GM19238 (cell line): ENCODE measurements at regions not wholly inside any gene's neighbourhood (a gene's known extent, or its start where the extent isn't known, plus 50 kb on each side); places are given as distances from the start of the nearest gene placed in this dataset.
"Not testable (repeated sequence)": the region's sequence is repeated elsewhere in the genome, so short reads cannot be mapped to it uniquely, and the experiment has no call there.

ENCODE experiments used
- DNase-seq: peaks from one replicate; pipeline ENCODE4 v3.0.0; 2011; ENCODE audit warnings: low spot score; ENCODE audit not compliant: insufficient read length

DNA sequence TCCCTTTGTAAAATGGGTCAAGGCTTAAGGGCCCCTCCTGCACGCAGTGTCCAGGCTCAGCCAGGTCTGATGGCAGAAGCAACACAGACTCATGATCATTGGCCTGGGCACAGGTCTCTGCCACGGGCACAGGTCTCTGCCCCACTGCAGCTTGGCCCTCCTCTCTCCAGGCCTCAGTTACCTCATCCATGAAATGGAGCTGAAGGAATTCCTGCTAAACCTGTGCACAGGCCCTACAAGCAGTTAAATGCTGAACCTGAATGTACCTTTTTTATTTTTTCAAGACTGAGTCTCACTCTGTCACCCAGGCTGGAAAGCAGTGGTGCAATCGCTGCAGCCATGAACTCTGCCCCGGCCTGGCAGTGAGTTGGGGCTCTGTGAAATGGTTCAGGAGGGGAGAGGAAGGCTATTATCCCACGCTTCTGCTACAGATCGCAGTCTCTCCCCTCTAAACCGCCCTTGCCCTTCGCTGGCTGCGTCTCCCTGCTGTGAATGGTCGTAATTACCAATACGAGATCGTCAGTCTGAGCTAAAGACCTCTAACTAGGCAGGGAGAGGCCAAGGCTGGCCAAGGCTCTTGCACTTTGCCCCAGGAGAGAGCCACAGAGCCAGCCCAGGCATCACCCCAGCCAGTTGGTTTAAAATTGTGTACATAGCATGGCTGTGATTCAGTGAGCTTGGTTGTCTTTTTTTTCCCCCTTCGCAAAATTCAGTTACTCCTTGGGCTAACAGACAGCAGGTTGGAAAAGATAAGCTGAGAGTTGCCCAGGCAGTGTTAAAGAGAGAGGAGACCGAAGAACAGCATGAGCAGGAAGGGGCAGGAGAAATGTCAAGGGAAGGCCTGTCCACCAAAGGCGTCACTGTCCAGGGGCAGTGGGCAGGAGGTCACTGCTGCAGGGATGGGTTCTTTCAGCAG lies 93.0 kb upstream of the KCTD7 start:
- no peak for DNase-seq

DNA sequence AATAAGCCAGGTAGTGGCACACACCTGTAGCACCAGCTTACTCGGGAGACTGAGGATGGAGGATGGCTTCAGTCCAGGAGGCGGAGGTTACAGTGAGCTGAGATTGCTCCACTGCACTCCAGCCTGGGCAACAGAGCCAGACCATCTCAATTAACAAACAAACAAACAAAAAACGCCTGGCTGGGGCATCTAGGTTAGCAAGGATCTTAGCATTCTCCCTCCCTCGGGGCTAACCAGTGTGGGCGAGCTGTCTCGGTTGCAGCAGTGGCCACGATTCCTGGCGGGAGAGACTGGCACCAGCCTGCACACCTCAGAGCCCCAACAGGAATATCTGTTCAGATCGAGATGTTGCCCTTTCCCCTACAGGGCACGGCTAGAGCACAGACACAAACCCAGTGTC lies 91.3 kb upstream of the KCTD7 start:
- DNase-seq, result no peak

- DNase-seq, result no peak
Observed at GRCh38 chr7:66537876-66538275, 90.8 kb upstream of the KCTD7 start.

DNA sequence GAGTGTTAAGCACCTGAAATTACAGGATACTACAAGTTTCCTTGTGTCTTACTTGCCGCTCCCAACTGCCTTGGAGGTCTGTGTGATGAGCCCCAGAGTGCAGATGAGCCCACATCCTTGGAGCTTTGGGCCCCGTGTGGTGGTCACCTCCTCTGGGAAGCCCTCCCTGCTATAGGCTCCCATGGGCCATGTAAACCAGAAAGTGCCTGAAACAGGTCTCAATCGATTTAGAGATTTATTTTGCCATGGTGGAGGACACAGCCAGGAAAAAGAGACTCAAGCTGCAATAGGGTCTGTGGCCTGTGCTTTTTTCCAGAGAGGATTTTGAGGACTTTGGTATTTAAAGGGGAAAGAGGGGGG lies 89.4 kb upstream of the KCTD7 start:
- DNase-seq, result no peak

GRCh38 chr7:66539902-66540375 lies 88.7 kb upstream of the KCTD7 start:
- DNase-seq, result no peak

GRCh38 chr7:66542049-66542448 lies 86.6 kb upstream of the KCTD7 start:
- no peak for DNase-seq

- no peak for DNase-seq
Observed at GRCh38 chr7:66542528-66543269, 86.0 kb upstream of the KCTD7 start.

GRCh38 chr7:66549466-66549865 lies 79.2 kb upstream of the KCTD7 start:
- no peak for DNase-seq

- no peak for DNase-seq
Observed at GRCh38 chr7:66553001-66553400, 75.7 kb upstream of the KCTD7 start.

GRCh38 chr7:66553675-66554074 lies 75.0 kb upstream of the KCTD7 start:
- not testable (repeated sequence) for DNase-seq

- not testable (repeated sequence) for DNase-seq
Observed at GRCh38 chr7:66554291-66554690, 74.4 kb upstream of the KCTD7 start.

- not testable (repeated sequence) for DNase-seq
Observed at GRCh38 chr7:66554842-66555430, 73.7 kb upstream of the KCTD7 start.

DNA sequence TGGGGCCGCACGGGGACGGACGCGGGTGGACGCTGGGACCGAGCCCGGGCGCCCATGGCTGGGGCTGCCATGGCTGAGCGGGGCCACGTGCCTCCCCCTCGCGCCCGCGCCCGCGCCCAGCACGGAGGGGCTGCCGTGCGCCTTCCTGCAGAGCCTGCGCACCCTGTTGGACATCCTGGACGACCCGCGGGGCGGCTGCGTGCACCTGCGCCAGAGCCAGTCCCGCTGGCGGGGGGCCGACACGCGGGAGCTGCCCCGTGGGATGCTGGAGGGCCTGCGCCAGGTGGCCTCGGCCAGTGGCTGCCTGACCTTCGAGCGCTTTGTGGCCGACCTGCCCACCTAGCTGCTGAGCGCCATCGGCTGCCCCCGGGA lies 72.5 kb upstream of the KCTD7 start:
- no peak for DNase-seq

- no peak for DNase-seq
Observed at GRCh38 chr7:66556549-66557213, 72.0 kb upstream of the KCTD7 start.

GRCh38 chr7:66557214-66558200 lies 71.2 kb upstream of the KCTD7 start:
- peak; percentile 71 for DNase-seq

DNA sequence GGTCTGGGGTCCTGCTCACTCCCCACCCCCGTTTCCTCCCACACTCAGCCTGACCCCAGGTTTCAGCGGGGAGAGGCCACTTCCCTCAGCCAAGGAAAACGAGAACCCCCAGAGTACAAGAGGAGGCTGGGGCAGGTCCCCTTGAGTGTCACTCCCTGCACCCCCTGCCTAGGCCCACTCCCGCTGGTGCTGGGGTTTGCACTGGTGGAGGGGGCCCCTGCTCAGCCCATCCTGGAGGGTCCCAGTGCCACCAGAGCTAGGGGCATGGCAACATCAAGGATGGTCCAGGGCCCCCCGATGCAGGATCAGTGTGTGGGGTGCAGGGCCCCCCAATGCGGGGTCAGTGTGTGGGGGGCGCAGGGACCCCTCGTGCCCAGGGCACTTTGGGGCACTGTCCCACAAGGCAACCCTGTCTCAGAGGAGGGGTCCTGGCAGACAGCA lies 70.5 kb upstream of the KCTD7 start:
- DNase-seq, result no peak

- no peak for DNase-seq
Observed at GRCh38 chr7:66558660-66559465, 69.8 kb upstream of the KCTD7 start.

- no peak for DNase-seq
Observed at GRCh38 chr7:66564045-66564444, 64.6 kb upstream of the KCTD7 start.

DNA sequence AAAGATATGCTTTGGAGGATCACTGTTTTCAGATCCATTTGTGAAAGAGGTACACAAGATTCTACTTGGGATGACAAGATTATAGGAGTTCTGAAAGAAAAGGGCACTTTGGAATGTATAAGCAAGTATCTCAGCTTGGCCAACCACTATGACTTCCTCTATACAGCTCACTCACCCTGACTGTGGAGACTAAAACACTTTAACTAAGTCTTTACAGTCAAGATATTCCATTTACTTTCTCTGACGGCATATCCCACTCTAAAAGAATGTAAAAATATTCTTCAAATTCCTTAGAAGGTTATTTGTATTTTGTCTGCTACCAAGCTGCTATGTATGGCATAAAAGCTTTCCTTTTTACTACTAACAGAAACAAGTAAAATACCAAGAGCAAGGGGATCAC lies 58.5 kb upstream of the KCTD7 start:
- not testable (repeated sequence) for DNase-seq

DNA sequence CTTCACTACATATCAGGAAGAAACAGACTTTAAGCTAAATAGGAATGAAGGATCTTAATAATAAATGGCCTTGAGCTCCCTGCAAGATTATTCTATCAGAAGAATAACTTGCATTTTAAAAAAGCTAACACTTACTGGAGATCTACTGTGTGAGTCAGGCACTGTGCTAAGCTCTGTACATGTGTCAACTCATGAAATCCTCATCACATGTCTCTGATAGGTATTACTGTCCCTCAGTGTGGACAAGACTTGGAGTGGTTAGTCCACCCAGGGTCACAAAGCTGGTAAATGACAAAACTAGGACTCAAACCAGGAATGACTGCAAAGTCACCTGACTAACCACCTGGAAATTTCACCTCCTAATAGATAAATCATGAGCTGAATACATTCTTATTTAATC lies 57.1 kb upstream of the KCTD7 start:
- no peak for DNase-seq
